Suprapubic skin (tissue), 4 donors: ENCODE measurements at regions not wholly inside any gene's neighbourhood (a gene's known extent, or its start where the extent isn't known, plus 50 kb on each side); places are given as distances from the start of the nearest gene placed in this dataset.

ENCODE experiments used
- EP300 ChIP-seq: sonication (generic); formaldehyde crosslinking; IDR thresholded peaks from one replicate; pipeline ENCODE4 v1.6.1; 2017; ENCODE audit warnings: antibody characterized with exemption
- POLR2A ChIP-seq, 2 donors: fragments of 450-650 bp; IDR thresholded peaks; one replicate each; pipeline ENCODE4 v1.6.1; 2017; ENCODE audit warnings: antibody characterized with exemption in 2 of 2, mild to moderate bottlenecking in 2 of 2, moderate library complexity in 2 of 2
- POLR2AphosphoS5 ChIP-seq, 3 donors: sonication (generic); formaldehyde crosslinking; IDR thresholded peaks; one replicate each; pipeline ENCODE4 v1.6.1; 2017; ENCODE audit warnings: antibody characterized with exemption in 3 of 3
- TF ChIP-seq, protein P1 (sequence below), 2 donors: fragments of 200-600 bp in 1 of 2; fragments of 450-650 bp in 1 of 2; sonication (generic) in 1 of 2; IDR thresholded peaks; one replicate each; pipeline ENCODE4 v1.5.1; 2016 to 2019; ENCODE audit warnings: antibody characterized with exemption in 2 of 2, mild to moderate bottlenecking in 1 of 2, moderate library complexity in 1 of 2

DNA sequence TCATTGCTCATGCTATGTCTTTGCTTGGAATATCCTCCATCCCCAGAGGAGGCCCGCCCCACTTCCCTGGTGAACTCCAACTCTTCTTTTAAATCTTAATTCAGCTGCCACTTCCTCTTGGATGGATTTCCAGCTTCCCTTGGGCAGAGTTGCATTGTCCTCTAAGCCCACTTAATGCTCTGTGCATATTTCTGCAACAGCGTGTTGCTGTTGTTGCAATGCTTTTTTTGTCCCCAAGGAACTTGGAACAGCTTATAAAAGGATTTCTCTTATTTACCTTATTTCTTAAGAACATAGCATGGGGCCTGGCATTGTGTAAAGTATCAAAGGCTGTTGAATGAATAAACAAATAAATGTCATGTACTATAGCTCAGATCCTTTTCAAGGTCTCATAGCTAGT lies 507.4 kb downstream of the METTL15 start:
- TF ChIP-seq, protein P1, sequence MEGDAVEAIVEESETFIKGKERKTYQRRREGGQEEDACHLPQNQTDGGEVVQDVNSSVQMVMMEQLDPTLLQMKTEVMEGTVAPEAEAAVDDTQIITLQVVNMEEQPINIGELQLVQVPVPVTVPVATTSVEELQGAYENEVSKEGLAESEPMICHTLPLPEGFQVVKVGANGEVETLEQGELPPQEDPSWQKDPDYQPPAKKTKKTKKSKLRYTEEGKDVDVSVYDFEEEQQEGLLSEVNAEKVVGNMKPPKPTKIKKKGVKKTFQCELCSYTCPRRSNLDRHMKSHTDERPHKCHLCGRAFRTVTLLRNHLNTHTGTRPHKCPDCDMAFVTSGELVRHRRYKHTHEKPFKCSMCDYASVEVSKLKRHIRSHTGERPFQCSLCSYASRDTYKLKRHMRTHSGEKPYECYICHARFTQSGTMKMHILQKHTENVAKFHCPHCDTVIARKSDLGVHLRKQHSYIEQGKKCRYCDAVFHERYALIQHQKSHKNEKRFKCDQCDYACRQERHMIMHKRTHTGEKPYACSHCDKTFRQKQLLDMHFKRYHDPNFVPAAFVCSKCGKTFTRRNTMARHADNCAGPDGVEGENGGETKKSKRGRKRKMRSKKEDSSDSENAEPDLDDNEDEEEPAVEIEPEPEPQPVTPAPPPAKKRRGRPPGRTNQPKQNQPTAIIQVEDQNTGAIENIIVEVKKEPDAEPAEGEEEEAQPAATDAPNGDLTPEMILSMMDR (IDR thresholded peaks at IDR 0.05) = no peak
- TF ChIP-seq POLR2AphosphoS5 (IDR thresholded peaks at IDR 0.05) = no peak
- TF ChIP-seq EP300 = no peak
- TF ChIP-seq POLR2A (IDR thresholded peaks at IDR 0.05) = no peak
